WTC11 (cell line): ENCODE measurements at regions not wholly inside any gene's neighbourhood (a gene's known extent, or its start where the extent isn't known, plus 50 kb on each side); places are given as distances from the start of the nearest gene placed in this dataset.

Source experiments
- TF ChIP-seq, protein P1 (sequence below): sonication (generic); formaldehyde crosslinking; IDR thresholded peaks from 2 replicates; pipeline ENCODE4 v1.8.0; 2022; ENCODE audit warnings: mild to moderate bottlenecking, missing genetic modification reagents
- TF ChIP-seq, protein P2 (sequence below): fragments of 200-600 bp; IDR thresholded peaks from 2 replicates; pipeline ENCODE4 v1.8.0; 2022; ENCODE audit warnings: antibody characterized with exemption
- TF ChIP-seq, protein P3 (sequence below): sonication (generic); formaldehyde crosslinking; conservative IDR thresholded peaks from 2 replicates; pipeline ENCODE4 v1.8.1; 2023; ENCODE audit warnings: mild to moderate bottlenecking, low read depth, missing genetic modification reagents, moderate library complexity

DNA sequence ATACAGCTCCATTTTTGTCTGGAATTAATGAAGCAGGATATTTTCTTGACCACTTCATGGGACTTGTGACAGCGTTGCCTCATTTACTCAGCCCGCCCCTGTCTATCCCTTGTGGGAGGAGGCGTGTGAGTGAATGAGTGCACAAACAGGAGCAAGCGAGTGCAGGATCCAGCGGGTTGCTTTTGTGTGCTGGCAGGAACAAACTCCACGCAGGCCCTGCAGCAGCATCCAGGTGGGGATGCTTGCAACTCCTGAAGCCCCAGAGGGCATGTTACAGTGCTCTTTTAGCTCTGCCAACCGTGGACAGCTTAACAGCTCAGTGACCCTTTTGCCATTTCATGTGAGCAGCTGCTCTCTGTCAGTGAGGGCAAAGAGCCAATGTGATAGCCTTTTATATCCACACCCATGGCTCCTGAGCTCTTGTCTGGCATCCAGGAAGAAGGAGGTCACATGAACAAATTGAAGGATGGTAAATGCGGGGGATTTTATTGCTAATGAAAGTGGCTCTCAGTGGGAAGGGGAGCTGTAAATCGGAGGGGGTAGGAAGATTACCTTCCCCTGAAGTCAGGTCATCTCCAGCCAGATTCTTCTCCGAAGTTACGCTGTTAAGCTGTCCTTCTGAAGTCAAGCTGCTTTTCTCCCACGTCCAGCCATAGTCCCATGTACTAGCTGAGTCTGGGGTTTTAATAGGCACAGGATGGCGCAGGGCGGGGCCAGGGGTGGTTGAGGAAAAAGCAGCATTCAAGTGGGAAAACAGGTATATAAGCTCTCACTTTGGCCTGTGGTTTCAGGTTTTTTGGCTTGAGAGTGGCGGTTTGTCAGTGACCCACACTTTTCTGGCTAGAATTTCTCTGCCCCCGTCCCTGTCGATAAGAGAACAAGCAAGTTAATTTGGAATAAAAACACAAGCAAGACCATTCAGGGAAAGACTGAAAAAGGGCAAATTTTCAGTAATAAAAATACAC lies 714.7 kb upstream of the MBL2 start:
- TF ChIP-seq, protein P1, sequence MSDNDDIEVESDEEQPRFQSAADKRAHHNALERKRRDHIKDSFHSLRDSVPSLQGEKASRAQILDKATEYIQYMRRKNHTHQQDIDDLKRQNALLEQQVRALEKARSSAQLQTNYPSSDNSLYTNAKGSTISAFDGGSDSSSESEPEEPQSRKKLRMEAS (CRISPR knock-in tag), result no peak
- TF ChIP-seq, protein P2, sequence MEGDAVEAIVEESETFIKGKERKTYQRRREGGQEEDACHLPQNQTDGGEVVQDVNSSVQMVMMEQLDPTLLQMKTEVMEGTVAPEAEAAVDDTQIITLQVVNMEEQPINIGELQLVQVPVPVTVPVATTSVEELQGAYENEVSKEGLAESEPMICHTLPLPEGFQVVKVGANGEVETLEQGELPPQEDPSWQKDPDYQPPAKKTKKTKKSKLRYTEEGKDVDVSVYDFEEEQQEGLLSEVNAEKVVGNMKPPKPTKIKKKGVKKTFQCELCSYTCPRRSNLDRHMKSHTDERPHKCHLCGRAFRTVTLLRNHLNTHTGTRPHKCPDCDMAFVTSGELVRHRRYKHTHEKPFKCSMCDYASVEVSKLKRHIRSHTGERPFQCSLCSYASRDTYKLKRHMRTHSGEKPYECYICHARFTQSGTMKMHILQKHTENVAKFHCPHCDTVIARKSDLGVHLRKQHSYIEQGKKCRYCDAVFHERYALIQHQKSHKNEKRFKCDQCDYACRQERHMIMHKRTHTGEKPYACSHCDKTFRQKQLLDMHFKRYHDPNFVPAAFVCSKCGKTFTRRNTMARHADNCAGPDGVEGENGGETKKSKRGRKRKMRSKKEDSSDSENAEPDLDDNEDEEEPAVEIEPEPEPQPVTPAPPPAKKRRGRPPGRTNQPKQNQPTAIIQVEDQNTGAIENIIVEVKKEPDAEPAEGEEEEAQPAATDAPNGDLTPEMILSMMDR, result no peak
- TF ChIP-seq, protein P3, sequence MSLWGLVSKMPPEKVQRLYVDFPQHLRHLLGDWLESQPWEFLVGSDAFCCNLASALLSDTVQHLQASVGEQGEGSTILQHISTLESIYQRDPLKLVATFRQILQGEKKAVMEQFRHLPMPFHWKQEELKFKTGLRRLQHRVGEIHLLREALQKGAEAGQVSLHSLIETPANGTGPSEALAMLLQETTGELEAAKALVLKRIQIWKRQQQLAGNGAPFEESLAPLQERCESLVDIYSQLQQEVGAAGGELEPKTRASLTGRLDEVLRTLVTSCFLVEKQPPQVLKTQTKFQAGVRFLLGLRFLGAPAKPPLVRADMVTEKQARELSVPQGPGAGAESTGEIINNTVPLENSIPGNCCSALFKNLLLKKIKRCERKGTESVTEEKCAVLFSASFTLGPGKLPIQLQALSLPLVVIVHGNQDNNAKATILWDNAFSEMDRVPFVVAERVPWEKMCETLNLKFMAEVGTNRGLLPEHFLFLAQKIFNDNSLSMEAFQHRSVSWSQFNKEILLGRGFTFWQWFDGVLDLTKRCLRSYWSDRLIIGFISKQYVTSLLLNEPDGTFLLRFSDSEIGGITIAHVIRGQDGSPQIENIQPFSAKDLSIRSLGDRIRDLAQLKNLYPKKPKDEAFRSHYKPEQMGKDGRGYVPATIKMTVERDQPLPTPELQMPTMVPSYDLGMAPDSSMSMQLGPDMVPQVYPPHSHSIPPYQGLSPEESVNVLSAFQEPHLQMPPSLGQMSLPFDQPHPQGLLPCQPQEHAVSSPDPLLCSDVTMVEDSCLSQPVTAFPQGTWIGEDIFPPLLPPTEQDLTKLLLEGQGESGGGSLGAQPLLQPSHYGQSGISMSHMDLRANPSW (CRISPR knock-in tag), result no peak
